Tibial nerve (tissue), 4 donors: ENCODE measurements at regions not wholly inside any gene's neighbourhood (a gene's known extent, or its start where the extent isn't known, plus 50 kb on each side); places are given as distances from the start of the nearest gene placed in this dataset.
A peak's percentile ranks its signal among the peaks of the same experiment; 100 is the strongest.

Source experiments
- DNase-seq, 2 donors: peaks; one replicate each; pipeline ENCODE4 v3.0.0-alpha.2; 2019; ENCODE audit warnings: low spot score in 2 of 2
- H3K27ac ChIP-seq, 4 donors: fragments of 200-600 bp; sonication (generic) in 3 of 4; one replicate each; pipeline ENCODE4 v1.5.1; 2017 to 2019; ENCODE audit warnings: mild to moderate bottlenecking in 1 of 4
- H3K27me3 ChIP-seq, 2 donors: fragments of 200-600 bp; sonication (generic) in 1 of 2; one replicate each; pipeline versions ENCODE4 v1.5.1 to v1.6.0; 2017 to 2019
- H3K36me3 ChIP-seq, 3 donors: fragments of 200-600 bp; sonication (generic); one replicate each; pipeline ENCODE4 v1.5.1; 2018 to 2019
- H3K4me1 ChIP-seq, 4 donors: fragments of 200-600 bp; sonication (generic) in 3 of 4; one replicate each; pipeline ENCODE4 v1.5.1; 2017 to 2019
- H3K4me3 ChIP-seq, 4 donors: fragments of 200-600 bp; sonication (generic) in 3 of 4; one replicate each; pipeline ENCODE4 v1.5.1; 2017 to 2019; ENCODE audit warnings: mild to moderate bottlenecking in 1 of 4, moderate library complexity in 1 of 4
- H3K9me3 ChIP-seq, 4 donors: fragments of 200-600 bp; sonication (generic) in 3 of 4; one replicate each; pipeline ENCODE4 v1.5.1; 2017 to 2019
- EP300 ChIP-seq, 2 donors: sonication (generic); formaldehyde crosslinking; IDR thresholded peaks; one replicate each; pipeline ENCODE4 v1.6.1; 2017; ENCODE audit warnings: antibody characterized with exemption in 2 of 2, mild to moderate bottlenecking in 1 of 2
- POLR2A ChIP-seq, 2 donors: fragments of 450-650 bp; IDR thresholded peaks; one replicate each; pipeline ENCODE4 v1.6.1; 2017; ENCODE audit warnings: antibody characterized with exemption in 2 of 2, mild to moderate bottlenecking in 2 of 2, moderate library complexity in 2 of 2
- WGBS, 2 donors: methylation state at CpG; one replicate each; pipeline ENCODE4 v1.1.5; 2018; 5-methylcytosine and 5-hydroxymethylcytosine counted together
- TF ChIP-seq, protein P1 (sequence below), 5 experiments: fragments of 200-600 bp in 3 of 5; fragments of 450-650 bp in 2 of 5; sonication (generic) in 3 of 5; IDR thresholded peaks; one replicate each; pipeline ENCODE4 v1.5.1; 2016 to 2019; ENCODE audit warnings: antibody characterized with exemption in 5 of 5, mild to moderate bottlenecking in 3 of 5, moderate library complexity in 2 of 5

DNA sequence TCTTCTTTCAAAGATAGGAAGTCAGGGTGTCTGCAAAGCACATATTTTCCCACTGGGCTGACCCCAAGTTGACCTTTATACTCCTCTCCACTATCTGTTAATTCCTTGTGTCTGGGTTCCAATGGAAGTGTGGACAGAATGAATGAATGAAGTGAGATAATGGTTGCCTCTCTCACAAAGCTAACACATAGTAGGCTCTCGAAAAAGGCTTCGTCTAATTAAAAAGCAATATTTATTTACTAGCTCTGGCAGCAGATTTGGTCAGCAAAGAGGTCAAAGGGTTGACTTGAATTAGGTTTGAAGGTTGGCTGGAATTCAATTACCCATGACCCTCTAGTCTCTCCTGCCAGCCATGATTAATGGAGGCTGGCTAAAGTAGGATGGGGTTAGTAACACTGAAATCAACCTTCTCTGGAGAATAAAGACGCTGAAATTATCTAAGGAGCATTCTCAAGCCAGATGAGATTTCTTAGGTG is 280.3 kb upstream of the KLF3 start:
- no peak for DNase-seq
- Histone ChIP-seq H3K27ac (no peak overlapping the region), H3K4me1 (peaks cover 0 to 54% (median 7%) of the 10 kb centered on the region in 4 donors), H3K4me3 (no peak overlapping the region), H3K9me3 (no peaks in the 10 kb centered on the region), H3K27me3 (no peaks in the 10 kb centered on the region), H3K36me3 (no peaks in the 10 kb centered on the region)
- TF ChIP-seq, protein P1, sequence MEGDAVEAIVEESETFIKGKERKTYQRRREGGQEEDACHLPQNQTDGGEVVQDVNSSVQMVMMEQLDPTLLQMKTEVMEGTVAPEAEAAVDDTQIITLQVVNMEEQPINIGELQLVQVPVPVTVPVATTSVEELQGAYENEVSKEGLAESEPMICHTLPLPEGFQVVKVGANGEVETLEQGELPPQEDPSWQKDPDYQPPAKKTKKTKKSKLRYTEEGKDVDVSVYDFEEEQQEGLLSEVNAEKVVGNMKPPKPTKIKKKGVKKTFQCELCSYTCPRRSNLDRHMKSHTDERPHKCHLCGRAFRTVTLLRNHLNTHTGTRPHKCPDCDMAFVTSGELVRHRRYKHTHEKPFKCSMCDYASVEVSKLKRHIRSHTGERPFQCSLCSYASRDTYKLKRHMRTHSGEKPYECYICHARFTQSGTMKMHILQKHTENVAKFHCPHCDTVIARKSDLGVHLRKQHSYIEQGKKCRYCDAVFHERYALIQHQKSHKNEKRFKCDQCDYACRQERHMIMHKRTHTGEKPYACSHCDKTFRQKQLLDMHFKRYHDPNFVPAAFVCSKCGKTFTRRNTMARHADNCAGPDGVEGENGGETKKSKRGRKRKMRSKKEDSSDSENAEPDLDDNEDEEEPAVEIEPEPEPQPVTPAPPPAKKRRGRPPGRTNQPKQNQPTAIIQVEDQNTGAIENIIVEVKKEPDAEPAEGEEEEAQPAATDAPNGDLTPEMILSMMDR (IDR thresholded peaks at IDR 0.05) = no peak
- TF ChIP-seq EP300 (IDR thresholded peaks at IDR 0.05) (no peak), POLR2A (IDR thresholded peaks at IDR 0.05) (no peak)
- 33 to 37% methylated on average over 3 of the region's 3 CpGs for WGBS, 2 donors

DNA sequence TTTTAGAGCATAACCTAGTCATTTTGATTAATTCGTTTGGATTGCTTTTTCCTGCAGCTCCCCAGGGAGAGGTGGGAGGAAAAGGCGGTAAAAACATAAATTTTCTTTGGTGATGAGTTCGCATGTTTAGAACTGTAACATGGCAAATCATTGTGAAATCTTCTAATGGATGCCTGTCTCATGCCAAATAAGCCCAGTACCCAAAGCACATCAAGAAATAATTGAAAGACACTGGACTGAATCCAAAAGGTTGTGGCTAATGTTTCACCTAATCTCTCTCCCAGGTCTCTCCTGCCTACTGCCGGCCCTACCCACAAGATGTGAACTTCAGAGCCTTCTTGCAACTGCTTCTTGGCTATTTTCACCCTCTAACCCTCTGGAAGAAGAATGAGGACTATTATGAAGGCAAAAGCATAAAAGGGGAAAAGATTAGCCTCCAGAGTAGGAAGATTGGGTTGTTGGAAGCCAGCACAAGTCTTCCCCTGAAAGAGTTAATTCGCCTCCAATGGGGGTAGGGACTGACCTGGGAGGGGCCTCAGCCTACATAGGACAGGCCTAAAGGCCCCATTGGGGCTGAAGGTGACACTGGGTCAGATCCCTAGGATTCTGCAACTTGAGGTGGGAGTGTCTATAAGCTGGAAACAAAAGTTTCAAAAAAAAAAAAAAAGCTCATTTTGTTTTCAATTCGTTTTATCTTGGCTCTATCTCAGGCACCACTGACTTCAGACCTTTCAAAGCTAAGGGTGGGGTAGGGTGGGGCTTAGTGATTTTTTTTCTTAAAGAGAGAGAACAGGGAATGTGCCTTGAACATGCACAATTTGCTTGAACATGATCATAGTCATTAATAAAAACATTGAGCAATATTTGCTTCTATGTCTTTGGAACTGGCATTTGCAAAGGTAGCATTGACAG is 278.6 kb upstream of the KLF3 start:
- Histone ChIP-seq H3K4me1 (peaks cover 0 to 54% (median 7%) of the 10 kb centered on the region in 4 donors), H3K27me3 (no peaks in the 10 kb centered on the region), H3K9me3 (no peaks in the 10 kb centered on the region), H3K36me3 (no peaks in the 10 kb centered on the region), H3K27ac (peak overlapping the region in 2 of 4 donors; percentile 47 to 55), H3K4me3 (no peak overlapping the region)
- 41 to 50% methylated on average over 6 of the region's 6 CpGs for WGBS, 2 donors
- TF ChIP-seq POLR2A (IDR thresholded peaks at IDR 0.05) (no peak), EP300 (IDR thresholded peaks at IDR 0.05) (no peak)
- TF ChIP-seq, protein P1 (IDR thresholded peaks at IDR 0.05) = no peak
- DNase-seq = no peak

DNA sequence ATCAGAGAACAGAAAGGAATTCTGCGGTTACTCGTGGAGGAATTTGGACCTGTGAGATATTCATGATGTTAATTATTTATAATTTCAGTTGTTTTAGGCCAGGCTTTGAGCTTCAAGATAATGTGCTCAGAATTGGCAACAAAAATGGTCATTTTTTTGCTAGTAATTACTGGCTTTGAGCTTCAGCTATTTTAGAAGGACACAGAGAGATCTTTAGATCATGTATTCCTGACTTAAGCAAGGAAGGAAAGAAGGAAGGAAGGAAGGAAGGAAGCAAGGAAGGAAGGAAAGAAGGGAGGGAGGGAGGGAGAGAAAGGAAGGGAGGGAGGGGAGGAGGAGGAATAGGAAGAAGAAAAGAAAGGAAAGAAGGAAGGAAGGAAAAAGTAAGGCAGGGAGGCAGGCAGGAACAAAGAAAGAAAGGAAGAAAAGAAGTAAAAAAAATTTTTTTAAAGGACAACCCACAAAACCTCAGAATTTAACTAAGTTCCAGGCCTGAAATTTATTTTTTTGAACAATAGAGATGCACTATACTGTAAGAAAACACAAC is 277.9 kb upstream of the KLF3 start:
- H3K9me3 ChIP-seq = peaks cover 0 to 5% (median 0%) of the 10 kb centered on the region in 4 donors
- peak overlapping the region in 3 of 4 donors; percentile 0 to 55 (median 25) for H3K27ac ChIP-seq

DNA sequence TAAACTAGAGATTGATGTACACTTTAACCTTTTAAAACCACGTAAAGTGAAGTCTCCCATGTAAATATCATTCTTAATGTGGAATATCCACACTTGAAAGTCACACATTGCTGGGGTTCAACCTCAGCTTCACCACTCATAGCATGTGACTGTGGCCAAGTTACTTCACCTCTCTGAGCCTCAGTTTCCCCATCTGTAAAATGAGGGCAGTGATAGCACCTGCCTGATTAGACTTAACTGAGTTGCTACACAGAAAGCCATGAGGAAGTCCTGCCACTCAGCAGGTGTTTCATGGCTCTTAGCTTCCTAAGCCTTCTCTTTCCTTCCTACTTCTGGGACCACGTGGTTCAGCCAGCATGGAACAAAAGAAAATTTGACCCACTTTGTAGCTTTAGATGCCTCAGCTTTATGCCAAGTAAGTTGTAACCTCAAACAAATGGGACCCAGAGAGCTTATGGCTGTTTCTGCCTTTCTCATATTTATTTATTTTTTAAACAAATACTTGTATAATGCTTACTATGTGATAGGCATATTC is 277.3 kb upstream of the KLF3 start:
- peaks cover 0 to 54% (median 7%) of the 10 kb centered on the region in 4 donors for H3K4me1 ChIP-seq
- H3K9me3 ChIP-seq = peaks cover 0 to 9% (median 0%) of the 10 kb centered on the region in 4 donors
- no peaks in the 10 kb centered on the region for H3K27me3 ChIP-seq
- no peak overlapping the region for H3K4me3 ChIP-seq
- 58 to 69% methylated on average over 2 of the region's 2 CpGs for WGBS, 2 donors
- TF ChIP-seq, protein P1 (IDR thresholded peaks at IDR 0.05) = no peak
- no peak for TF ChIP-seq POLR2A (IDR thresholded peaks at IDR 0.05)
- TF ChIP-seq EP300 (IDR thresholded peaks at IDR 0.05) = no peak
- H3K27ac ChIP-seq = peak overlapping the region in 2 of 4 donors; percentile 25 to 55
- DNase-seq = no peak
- H3K36me3 ChIP-seq = no peaks in the 10 kb centered on the region

More for the DNA sequence above, 277.9 kb upstream of the KLF3 start:
- WGBS, 2 donors = 48 to 50% methylated on average over 2 of the region's 2 CpGs
- DNase-seq = no peak
- peaks cover 0 to 54% (median 7%) of the 10 kb centered on the region in 4 donors for H3K4me1 ChIP-seq
- H3K36me3 ChIP-seq = no peaks in the 10 kb centered on the region
- no peaks in the 10 kb centered on the region for H3K27me3 ChIP-seq
- no peak for TF ChIP-seq POLR2A (IDR thresholded peaks at IDR 0.05)
- H3K4me3 ChIP-seq = no peak overlapping the region

DNA sequence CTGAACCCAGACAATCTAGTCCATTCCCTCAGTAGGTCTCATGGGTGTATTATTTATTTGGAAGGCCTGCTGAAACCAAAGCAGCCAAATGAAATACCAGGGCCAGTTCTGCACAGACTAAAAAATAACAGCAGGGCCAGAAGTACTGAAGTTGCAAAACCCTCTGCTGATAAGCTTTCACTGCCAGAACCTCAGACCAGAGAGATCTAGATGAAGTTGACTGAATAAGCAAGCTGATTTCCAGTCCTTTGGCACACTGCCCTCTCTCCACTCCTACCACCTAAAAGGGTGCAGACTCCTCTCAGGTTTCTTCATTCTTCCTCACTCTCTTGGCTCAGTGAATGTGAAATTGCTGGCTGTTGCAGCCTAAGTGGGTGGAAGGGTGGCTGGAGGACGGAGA is 276.7 kb upstream of the KLF3 start:
- no peak overlapping the region for H3K4me3 ChIP-seq
- H3K27me3 ChIP-seq = no peaks in the 10 kb centered on the region
- H3K36me3 ChIP-seq = no peaks in the 10 kb centered on the region
- peaks cover 0 to 14% (median 0%) of the 10 kb centered on the region in 4 donors for H3K9me3 ChIP-seq
- peak; percentile 61 to 85 for DNase-seq
- peaks cover 0 to 49% (median 7%) of the 10 kb centered on the region in 4 donors for H3K4me1 ChIP-seq
- peak overlapping the region in 1 of 4 donors; percentile 55 for H3K27ac ChIP-seq
- 33 to 51% methylated on average over 1 of the region's 1 CpG for WGBS, 2 donors
- TF ChIP-seq EP300 (IDR thresholded peaks at IDR 0.05) (peak in 1 of 2 donors; percentile 77), POLR2A (IDR thresholded peaks at IDR 0.05) (no peak)
- TF ChIP-seq, protein P1 (IDR thresholded peaks at IDR 0.05) = no peak
